SH-SY5Y (cell line): ENCODE measurements at regions not wholly inside any gene's neighbourhood (a gene's known extent, or its start where the extent isn't known, plus 50 kb on each side); places are given as distances from the start of the nearest gene placed in this dataset.

Experiments
- GATA2 ChIP-seq: IDR thresholded peaks from 2 replicates; pipeline ENCODE4 v1.6.1; 2011; ENCODE audit warnings: mild to moderate bottlenecking, low read depth, low read length
- GATA3 ChIP-seq: IDR thresholded peaks from 2 replicates; pipeline ENCODE4 v1.6.1; 2011; ENCODE audit warnings: low read depth, mild to moderate bottlenecking, low read length, moderate library complexity

- TF ChIP-seq GATA2 (no peak), GATA3 (no peak)
Observed at GRCh38 chr10:60681103-60681502, 97.2 kb upstream of the CDK1 start.
